ENCODE measurements at regions not wholly inside any gene's neighbourhood (a gene's known extent, or its start where the extent isn't known, plus 50 kb on each side); places are given as distances from the start of the nearest gene placed in this dataset.

- TF ChIP-seq, protein P1, sequence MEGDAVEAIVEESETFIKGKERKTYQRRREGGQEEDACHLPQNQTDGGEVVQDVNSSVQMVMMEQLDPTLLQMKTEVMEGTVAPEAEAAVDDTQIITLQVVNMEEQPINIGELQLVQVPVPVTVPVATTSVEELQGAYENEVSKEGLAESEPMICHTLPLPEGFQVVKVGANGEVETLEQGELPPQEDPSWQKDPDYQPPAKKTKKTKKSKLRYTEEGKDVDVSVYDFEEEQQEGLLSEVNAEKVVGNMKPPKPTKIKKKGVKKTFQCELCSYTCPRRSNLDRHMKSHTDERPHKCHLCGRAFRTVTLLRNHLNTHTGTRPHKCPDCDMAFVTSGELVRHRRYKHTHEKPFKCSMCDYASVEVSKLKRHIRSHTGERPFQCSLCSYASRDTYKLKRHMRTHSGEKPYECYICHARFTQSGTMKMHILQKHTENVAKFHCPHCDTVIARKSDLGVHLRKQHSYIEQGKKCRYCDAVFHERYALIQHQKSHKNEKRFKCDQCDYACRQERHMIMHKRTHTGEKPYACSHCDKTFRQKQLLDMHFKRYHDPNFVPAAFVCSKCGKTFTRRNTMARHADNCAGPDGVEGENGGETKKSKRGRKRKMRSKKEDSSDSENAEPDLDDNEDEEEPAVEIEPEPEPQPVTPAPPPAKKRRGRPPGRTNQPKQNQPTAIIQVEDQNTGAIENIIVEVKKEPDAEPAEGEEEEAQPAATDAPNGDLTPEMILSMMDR (IDR thresholded peaks at IDR 0.05) = no peak
- TF ChIP-seq POLR2AphosphoS5 (IDR thresholded peaks at IDR 0.05) (no peak), EP300 (IDR thresholded peaks at IDR 0.05) (no peak), POLR2A (IDR thresholded peaks at IDR 0.05) (no peak)
- no peak overlapping the region for H3K4me3 ChIP-seq
- H3K27me3 ChIP-seq = no peaks in the 10 kb centered on the region
- intact Hi-C loops (cut with DNase I; ENCODE audit: low total_unique reads) = no loop called here
- no peaks in the 10 kb centered on the region for H3K36me3 ChIP-seq
- no peak for DNase-seq
- no peak overlapping the region for H3K27ac ChIP-seq
- no peaks in the 10 kb centered on the region for H3K9me3 ChIP-seq
- no peaks in the 10 kb centered on the region for H3K4me1 ChIP-seq
- WGBS, 5 donors = 84 to 89% (median 86%) methylated on average over 13 of the region's 13 CpGs
These were observed 192.4 kb downstream of the SEMA6A start for GRCh38 chr5:116382032-116382873.

- H3K36me3 ChIP-seq = no peaks in the 10 kb centered on the region
- intact Hi-C loops (cut with DNase I; ENCODE audit: low total_unique reads) = no loop called here
- no peaks in the 10 kb centered on the region for H3K9me3 ChIP-seq
- H3K4me1 ChIP-seq = no peaks in the 10 kb centered on the region
- 95 to 97% (median 96%) methylated on average over 6 of the region's 6 CpGs for WGBS, 5 donors
- no peak overlapping the region for H3K4me3 ChIP-seq
- no peak overlapping the region for H3K27ac ChIP-seq
- TF ChIP-seq POLR2AphosphoS5 (IDR thresholded peaks at IDR 0.05) (no peak), EP300 (IDR thresholded peaks at IDR 0.05) (no peak), POLR2A (IDR thresholded peaks at IDR 0.05) (no peak)
- TF ChIP-seq, protein P1 (IDR thresholded peaks at IDR 0.05) = no peak
- H3K27me3 ChIP-seq = no peaks in the 10 kb centered on the region
- no peak for DNase-seq
These were observed 193.4 kb downstream of the SEMA6A start for GRCh38 chr5:116381201-116381600.

GRCh38 chr5:116380621-116381020, 194.0 kb downstream of the SEMA6A start:
- no peaks in the 10 kb centered on the region for H3K9me3 ChIP-seq
- no peaks in the 10 kb centered on the region for H3K4me1 ChIP-seq
- WGBS, 5 donors = 95 to 100% (median 100%) methylated on average over 2 of the region's 2 CpGs
- intact Hi-C loops (cut with DNase I; ENCODE audit: low total_unique reads) = no loop called here
- no peak for DNase-seq
- no peaks in the 10 kb centered on the region for H3K27me3 ChIP-seq
- H3K4me3 ChIP-seq = no peak overlapping the region
- no peaks in the 10 kb centered on the region for H3K36me3 ChIP-seq
- no peak overlapping the region for H3K27ac ChIP-seq
- TF ChIP-seq EP300 (IDR thresholded peaks at IDR 0.05) (no peak), POLR2A (IDR thresholded peaks at IDR 0.05) (no peak)

- intact Hi-C loops (cut with DNase I; ENCODE audit: low total_unique reads) = no loop called here
- H3K36me3 ChIP-seq = no peaks in the 10 kb centered on the region
- 95 to 98% (median 98%) methylated on average over 5 of the region's 5 CpGs for WGBS, 5 donors
- no peak overlapping the region for H3K27ac ChIP-seq
- TF ChIP-seq EP300 (IDR thresholded peaks at IDR 0.05) = no peak
- no peak for TF ChIP-seq POLR2A (IDR thresholded peaks at IDR 0.05)
- TF ChIP-seq, protein P1 (IDR thresholded peaks at IDR 0.05) = no peak
- no peak for DNase-seq
- no peaks in the 10 kb centered on the region for H3K9me3 ChIP-seq
- H3K4me3 ChIP-seq = no peak overlapping the region
- H3K4me1 ChIP-seq = no peaks in the 10 kb centered on the region
- no peaks in the 10 kb centered on the region for H3K27me3 ChIP-seq
These were observed 195.3 kb downstream of the SEMA6A start for GRCh38 chr5:116379306-116379705.

DNA sequence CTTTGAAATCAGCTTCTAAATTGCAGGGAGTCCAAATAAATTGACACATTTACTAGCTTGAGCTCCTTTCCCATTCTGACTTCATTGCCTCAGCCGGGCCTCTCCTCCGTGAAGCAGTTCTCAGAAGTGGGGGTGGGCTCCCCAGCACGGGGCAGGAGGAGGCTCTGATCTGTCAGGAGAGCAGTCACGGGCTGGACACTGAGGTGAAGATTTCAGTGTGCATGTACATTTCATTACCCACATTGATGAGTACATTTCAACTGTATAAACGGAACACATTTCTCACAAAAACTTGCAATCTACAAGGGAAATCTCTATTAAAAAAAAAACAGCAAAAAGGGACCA, 195.9 kb downstream of the SEMA6A start:
- no peak overlapping the region for H3K27ac ChIP-seq
- no peak overlapping the region for H3K4me3 ChIP-seq
- 81 to 95% (median 91%) methylated on average over 5 of the region's 5 CpGs for WGBS, 5 donors
- no peaks in the 10 kb centered on the region for H3K9me3 ChIP-seq
- H3K36me3 ChIP-seq = no peaks in the 10 kb centered on the region
- no peak for DNase-seq
- no peaks in the 10 kb centered on the region for H3K27me3 ChIP-seq
- TF ChIP-seq POLR2AphosphoS5 (IDR thresholded peaks at IDR 0.05) (no peak), EP300 (IDR thresholded peaks at IDR 0.05) (no peak), POLR2A (IDR thresholded peaks at IDR 0.05) (no peak)
- TF ChIP-seq, protein P1 (IDR thresholded peaks at IDR 0.05) = no peak
- intact Hi-C loops (cut with DNase I; ENCODE audit: low total_unique reads) = no loop called here
- no peaks in the 10 kb centered on the region for H3K4me1 ChIP-seq
